Keratinocyte (primary cell): ENCODE measurements at regions not wholly inside any gene's neighbourhood (a gene's known extent, or its start where the extent isn't known, plus 50 kb on each side); places are given as distances from the start of the nearest gene placed in this dataset.

Source experiments
- DNase-seq: peaks from one replicate; pipeline ENCODE4 v3.0.0-alpha.2; 2011; ENCODE audit warnings: low read depth, missing footprints, low spot score
- FAIRE-seq: peaks from 2 replicates; lab custom pipeline; 2011; peaks lifted over from hg19 to GRCh38; lab: Jason Lieb, UNC
- H2AFZ ChIP-seq: 2 replicates; pipeline ENCODE4 v1.6.0; 2012; ENCODE audit warnings: low read length, control low read depth, inconsistent platforms; ENCODE audit not compliant: control insufficient read depth
- H3K27ac ChIP-seq: 2 replicates; pipeline ENCODE4 v1.5.1; 2011; ENCODE audit warnings: low read length; ENCODE audit not compliant: control insufficient read depth, insufficient read depth
- H3K27me3 ChIP-seq: 3 replicates; pipeline ENCODE4 v1.6.0; 2011; ENCODE audit warnings: low read length; ENCODE audit not compliant: control insufficient read depth, insufficient read depth; ENCODE audit errors: extremely low read depth
- H3K36me3 ChIP-seq, 2 experiments: 2 replicates in 1 of 2; 3 replicates in 1 of 2; pipeline ENCODE4 v1.5.1; 2011; ENCODE audit warnings: low read length in 2 of 2, mild to moderate bottlenecking in 1 of 2; ENCODE audit not compliant: control insufficient read depth in 2 of 2, insufficient read depth in 2 of 2; ENCODE audit errors: extremely low read depth in 1 of 2
- H3K4me1 ChIP-seq: 3 replicates; pipeline ENCODE4 v1.5.1; 2011; ENCODE audit warnings: low read length; ENCODE audit not compliant: control insufficient read depth, insufficient read depth; ENCODE audit errors: extremely low read depth
- H3K4me2 ChIP-seq: 3 replicates; pipeline ENCODE4 v1.6.0; 2011; ENCODE audit warnings: low read depth, low read length; ENCODE audit not compliant: control insufficient read depth, insufficient read depth; ENCODE audit errors: extremely low read depth
- H3K4me3 ChIP-seq, 3 experiments: fragments of 200-600 bp in 1 of 3; sonication (generic) in 1 of 3; 2 replicates in 2 of 3; 3 replicates in 1 of 3; pipeline ENCODE4 v1.5.1; 2011 to 2016; ENCODE audit warnings: low read length in 3 of 3, mild to moderate bottlenecking in 3 of 3, control low read depth in 2 of 3, inconsistent platforms in 1 of 3, low read depth in 1 of 3, mixed read lengths in 1 of 3, mixed run types in 1 of 3, moderate library complexity in 1 of 3; ENCODE audit not compliant: control insufficient read depth in 2 of 3, insufficient read depth in 2 of 3; ENCODE audit errors: extremely low read depth in 1 of 3
- H3K79me2 ChIP-seq: 2 replicates; pipeline ENCODE4 v1.6.0; 2012; ENCODE audit warnings: low read length; ENCODE audit not compliant: control insufficient read depth, insufficient read depth
- H3K9ac ChIP-seq: 3 replicates; pipeline ENCODE4 v1.6.0; 2011; ENCODE audit warnings: low read length; ENCODE audit not compliant: control insufficient read depth, insufficient read depth; ENCODE audit errors: extremely low read depth
- H3K9me1 ChIP-seq: 3 replicates; pipeline ENCODE4 v1.6.0; 2011; ENCODE audit warnings: low read length; ENCODE audit not compliant: control insufficient read depth, insufficient read depth; ENCODE audit errors: extremely low read depth
- H3K9me3 ChIP-seq: 2 replicates; pipeline ENCODE4 v1.5.1; 2012; ENCODE audit warnings: low read depth, low read length; ENCODE audit not compliant: control insufficient read depth
- H4K20me1 ChIP-seq: 3 replicates; pipeline ENCODE4 v1.6.0; 2011; ENCODE audit warnings: low read length; ENCODE audit not compliant: control insufficient read depth, insufficient read depth; ENCODE audit errors: extremely low read depth
- CTCF ChIP-seq, 3 experiments: IDR thresholded peaks in 1 of 3; conservative IDR thresholded peaks in 1 of 3; optimal IDR thresholded peaks in 1 of 3; 2 replicates in 2 of 3; 3 replicates in 1 of 3; pipeline versions ENCODE3 to v1.5.1; 2011; ENCODE audit warnings: low read length in 3 of 3, mild to moderate bottlenecking in 3 of 3, moderate library complexity in 2 of 3, control low read depth in 1 of 3, inconsistent platforms in 1 of 3; ENCODE audit not compliant: insufficient read depth in 2 of 3; ENCODE audit errors: extremely low read depth in 1 of 3
- EZH2 ChIP-seq: IDR thresholded peaks from one replicate; pipeline ENCODE4 v1.6.1; 2012; ENCODE audit warnings: inconsistent platforms, mild to moderate bottlenecking, low read length, moderate library complexity
- dilution Hi-C: fragments of 300-500 bp; cut with MboI; formaldehyde crosslinking; loops from one replicate; pipeline ENCODE4 v1.7.0; 2020; ENCODE audit warnings: low sequenced_read_pairs; ENCODE audit not compliant: extremely low pct_ligation_motif_present

DNA sequence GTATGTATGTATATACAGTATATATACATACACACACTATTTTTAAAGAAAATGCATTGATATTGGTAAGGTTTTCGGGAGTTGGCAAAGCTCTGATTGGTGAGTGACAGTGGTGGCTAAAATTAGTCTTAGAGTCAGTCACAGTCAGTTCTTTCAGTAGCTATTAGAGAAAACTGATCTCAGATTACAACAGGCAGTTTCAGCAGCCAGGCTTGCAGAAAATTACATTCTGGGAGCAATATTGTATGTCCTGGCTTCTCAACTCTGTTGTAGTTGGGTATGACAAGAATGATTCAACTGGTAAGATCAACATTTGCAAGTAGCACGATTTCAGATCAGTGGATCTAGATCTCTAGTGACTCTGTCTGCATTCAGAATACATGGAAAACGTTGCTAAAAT lies 897.9 kb upstream of the AUTS2 start:
- FAIRE-seq (no peak), DNase-seq (no peak)
- no peaks in the 10 kb centered on the region for H3K36me3 ChIP-seq
- H4K20me1 ChIP-seq = no peaks in the 10 kb centered on the region
- no peak overlapping the region for H3K9ac ChIP-seq
- H3K27ac ChIP-seq = no peak overlapping the region
- dilution Hi-C loops = no loop called here
- H3K9me3 ChIP-seq = no peaks in the 10 kb centered on the region
- no peak overlapping the region for H3K4me2 ChIP-seq
- TF ChIP-seq CTCF (optimal IDR thresholded peaks at IDR 0.05 in 1 of 3, IDR thresholded peaks at IDR 0.05 in 1 of 3, conservative IDR thresholded peaks at IDR 0.05 in 1 of 3; ENCODE audit: extremely low read depth in 1 of 3, insufficient read depth in 2 of 3, low read length in 3 of 3) (no peak), EZH2 (no peak)
- no peaks in the 10 kb centered on the region for H3K79me2 ChIP-seq
- peaks cover 13% of the 10 kb centered on the region for H3K4me1 ChIP-seq
- H3K27me3 ChIP-seq = no peaks in the 10 kb centered on the region
- no peaks in the 10 kb centered on the region for H3K9me1 ChIP-seq
- no peak overlapping the region for H2AFZ ChIP-seq
- H3K4me3 ChIP-seq = no peak overlapping the region

DNA sequence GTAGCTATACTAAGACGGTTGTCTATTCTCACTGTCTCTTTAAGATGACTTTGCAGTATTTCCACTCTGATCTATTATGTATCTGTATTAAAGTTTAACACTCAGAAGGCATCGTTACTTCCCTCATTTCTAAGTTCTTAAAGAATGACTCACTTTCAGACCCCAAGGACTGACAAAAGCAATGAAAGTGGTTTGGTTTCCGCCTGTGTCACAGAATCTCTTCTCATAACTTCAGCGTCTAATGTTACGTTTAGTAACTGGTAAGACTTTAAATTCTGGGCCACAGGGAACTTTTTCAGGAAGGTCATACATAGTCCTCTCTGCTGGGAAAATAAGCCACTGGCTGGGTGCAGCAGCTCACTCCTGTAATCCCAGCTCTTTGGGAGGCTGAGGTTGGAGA lies 892.0 kb upstream of the AUTS2 start:
- no peaks in the 10 kb centered on the region for H3K79me2 ChIP-seq
- TF ChIP-seq EZH2 (no peak), CTCF (optimal IDR thresholded peaks at IDR 0.05 in 1 of 3, IDR thresholded peaks at IDR 0.05 in 1 of 3, conservative IDR thresholded peaks at IDR 0.05 in 1 of 3; ENCODE audit: extremely low read depth in 1 of 3, insufficient read depth in 2 of 3, low read length in 3 of 3) (no peak)
- no peak overlapping the region for H2AFZ ChIP-seq
- FAIRE-seq = no peak
- no peak overlapping the region for H3K27ac ChIP-seq
- no peaks in the 10 kb centered on the region for H3K9me3 ChIP-seq
- no peak overlapping the region for H3K9ac ChIP-seq
- H3K9me1 ChIP-seq = no peaks in the 10 kb centered on the region
- no peak overlapping the region for H3K4me2 ChIP-seq
- no peaks in the 10 kb centered on the region for H3K4me1 ChIP-seq
- H3K27me3 ChIP-seq = no peaks in the 10 kb centered on the region
- no peaks in the 10 kb centered on the region for H3K36me3 ChIP-seq
- H4K20me1 ChIP-seq = no peaks in the 10 kb centered on the region
- no peak for DNase-seq
- H3K4me3 ChIP-seq = no peak overlapping the region
- dilution Hi-C loops = no loop called here
